NOMO-1 (cell line): ENCODE measurements at regions not wholly inside any gene's neighbourhood (a gene's known extent, or its start where the extent isn't known, plus 50 kb on each side); places are given as distances from the start of the nearest gene placed in this dataset.
"Not testable (repeated sequence)": the region's sequence is repeated elsewhere in the genome, so short reads cannot be mapped to it uniquely, and the experiment has no call there.

ENCODE experiments used
- DNase-seq, 2 experiments: peaks; one replicate each; lab custom pipeline; 2025; ENCODE audit not compliant: unreplicated experiment in 2 of 2; lab: John Stamatoyannopoulos, UW

DNA sequence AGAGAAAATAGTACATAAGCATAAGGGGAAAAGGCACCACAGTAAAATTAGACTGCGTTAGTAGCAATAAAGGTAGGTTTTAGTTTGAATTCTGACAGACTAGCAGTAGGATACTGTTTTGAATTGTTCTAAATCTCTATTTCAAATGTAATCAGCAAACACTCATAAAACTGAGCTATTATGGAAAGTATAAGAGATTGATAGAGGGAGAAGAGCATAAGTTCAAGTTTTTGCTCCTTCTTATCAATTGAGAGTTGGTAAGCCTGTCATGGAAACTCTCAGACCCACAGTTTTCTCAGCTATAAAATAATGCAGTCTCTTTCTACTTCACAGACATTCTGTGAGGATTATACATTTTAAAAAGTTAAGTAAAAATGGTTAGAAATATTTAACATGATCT, 840.2 kb upstream of the CNTN5 start:
- no peak for DNase-seq

DNA sequence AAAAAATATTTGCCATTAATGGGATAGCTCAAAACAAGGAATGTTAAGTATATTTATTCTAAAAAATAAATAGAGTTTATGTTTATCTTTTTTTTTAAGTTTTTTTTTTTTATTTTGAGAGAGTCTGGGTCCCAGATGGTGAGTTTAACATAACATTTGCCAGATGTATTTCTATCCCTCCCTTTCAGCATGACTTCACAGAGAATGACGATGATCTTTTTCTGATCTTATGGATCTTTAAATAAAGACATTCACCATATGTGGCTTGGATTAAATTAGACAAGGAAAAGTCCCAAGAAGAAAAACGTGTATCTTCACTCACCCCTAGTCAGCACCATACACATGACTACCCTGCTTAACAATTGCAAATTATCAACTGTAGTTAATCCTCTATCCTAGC, 839.8 kb upstream of the CNTN5 start:
- no peak for DNase-seq

DNA sequence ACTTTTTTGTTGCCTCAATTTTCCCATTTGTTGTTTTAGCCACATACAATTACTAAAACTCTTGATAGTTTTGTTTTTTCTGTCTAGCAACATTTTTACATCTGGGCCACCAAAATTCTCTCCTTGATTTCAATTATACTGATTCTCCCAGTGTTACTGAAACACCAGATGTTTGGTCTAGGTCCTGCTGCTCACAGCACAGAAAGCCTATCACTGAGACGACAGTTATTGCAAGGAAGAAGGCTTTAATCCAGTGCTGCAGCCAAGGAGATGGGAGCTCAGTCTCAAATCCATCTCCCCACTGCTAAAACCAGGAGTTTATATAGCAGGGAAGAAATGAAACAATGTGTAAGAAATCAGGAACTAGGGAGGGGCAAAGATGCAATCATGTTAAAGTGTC, 837.7 kb upstream of the CNTN5 start:
- DNase-seq, result no peak

DNA sequence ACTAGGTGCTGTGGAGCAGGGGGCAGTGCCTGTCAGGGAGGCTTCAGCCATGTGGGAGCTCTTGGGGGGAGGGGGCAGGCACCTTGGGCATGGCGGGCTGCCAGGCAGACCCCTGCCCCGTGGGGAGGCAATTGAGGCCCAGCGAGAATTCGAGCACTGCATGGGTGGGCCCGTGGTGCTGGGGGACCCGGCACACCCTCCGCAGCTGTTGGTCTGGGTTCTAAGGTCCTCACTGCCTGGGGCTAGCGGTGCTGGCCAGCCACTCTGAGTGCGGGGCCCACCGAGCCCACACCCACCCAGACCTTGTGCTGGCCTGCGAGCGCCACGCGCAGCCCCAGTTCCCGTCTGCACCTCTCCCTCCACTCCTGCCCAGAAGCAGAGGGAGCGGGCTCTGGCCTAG, 835.5 kb upstream of the CNTN5 start:
- no peak for DNase-seq

DNA sequence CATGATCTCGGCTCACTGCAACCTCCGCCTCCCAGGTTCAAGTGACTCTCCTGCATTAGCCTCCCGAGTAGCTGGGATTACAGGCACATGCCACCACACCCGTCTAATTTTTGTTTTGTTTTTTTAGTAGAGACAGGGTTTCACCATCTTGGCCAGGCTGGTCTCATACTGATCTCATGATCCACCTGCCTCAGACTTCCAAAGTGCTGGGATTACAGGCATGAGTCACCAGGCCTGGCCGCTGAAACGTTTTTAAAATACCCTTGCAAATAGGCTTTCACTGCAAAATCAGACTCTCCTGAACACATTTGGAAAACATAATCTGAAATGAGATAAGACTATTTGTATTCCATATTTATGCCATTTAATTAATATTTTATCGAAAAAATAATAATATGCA, 826.1 kb upstream of the CNTN5 start:
- DNase-seq, result no peak

DNA sequence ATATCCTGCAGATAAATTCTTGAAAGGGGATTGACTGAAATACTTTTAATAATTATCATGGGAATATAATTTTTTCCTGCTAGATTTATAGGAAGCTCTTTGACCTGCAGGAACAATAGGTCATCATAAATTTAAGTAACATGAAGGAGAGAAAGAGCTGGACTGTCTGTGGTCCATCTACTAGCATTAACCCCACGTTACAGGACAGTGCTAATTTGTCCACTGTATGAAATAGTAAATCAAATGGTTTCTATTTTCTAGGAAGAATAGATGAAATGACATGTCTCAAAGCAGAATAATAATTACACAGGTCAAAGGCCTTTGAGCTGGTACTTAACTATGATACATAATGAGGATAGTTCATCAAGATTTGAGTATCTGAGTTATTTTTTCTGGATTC, 825.4 kb upstream of the CNTN5 start:
- no peak for DNase-seq

DNA sequence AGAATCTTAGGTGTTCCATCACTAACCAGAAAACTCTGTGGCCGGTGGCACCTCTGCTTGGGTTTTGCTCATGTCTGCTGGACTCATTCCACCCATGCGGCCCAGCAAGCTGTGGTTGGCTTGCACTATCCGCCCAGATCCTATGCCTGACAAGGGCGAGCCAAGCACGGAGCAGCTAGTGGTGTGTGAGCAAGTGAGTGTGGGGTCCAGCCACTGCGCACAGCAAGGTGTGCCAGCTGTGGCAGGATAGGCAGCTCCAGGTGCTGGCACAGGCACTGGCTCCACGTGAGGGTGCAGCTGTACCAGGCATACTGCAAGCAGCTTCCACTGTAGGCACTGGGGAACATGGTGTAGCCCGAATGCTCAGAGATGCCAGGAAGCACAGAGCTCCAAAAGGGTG, 813.7 kb upstream of the CNTN5 start:
- no peak for DNase-seq

DNA sequence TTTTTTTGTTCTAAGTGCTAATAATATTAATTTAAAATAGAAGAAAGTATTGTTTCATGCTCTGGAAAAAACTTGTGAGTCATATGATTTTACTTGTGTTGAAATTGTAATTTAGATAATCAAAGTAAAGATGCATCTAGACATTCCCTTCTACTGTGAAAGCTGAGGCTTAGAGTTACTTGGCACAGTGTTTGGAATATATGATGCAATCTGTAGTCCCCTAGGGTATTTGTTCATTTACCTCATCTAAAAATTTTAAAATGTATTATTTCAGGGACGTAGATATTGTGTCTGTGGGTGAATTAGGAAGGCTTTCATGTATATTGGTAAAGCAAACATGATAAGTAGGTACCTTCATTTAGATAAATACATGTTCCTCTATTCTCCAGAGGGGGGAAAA, 793.5 kb upstream of the CNTN5 start:
- no peak for DNase-seq

DNA sequence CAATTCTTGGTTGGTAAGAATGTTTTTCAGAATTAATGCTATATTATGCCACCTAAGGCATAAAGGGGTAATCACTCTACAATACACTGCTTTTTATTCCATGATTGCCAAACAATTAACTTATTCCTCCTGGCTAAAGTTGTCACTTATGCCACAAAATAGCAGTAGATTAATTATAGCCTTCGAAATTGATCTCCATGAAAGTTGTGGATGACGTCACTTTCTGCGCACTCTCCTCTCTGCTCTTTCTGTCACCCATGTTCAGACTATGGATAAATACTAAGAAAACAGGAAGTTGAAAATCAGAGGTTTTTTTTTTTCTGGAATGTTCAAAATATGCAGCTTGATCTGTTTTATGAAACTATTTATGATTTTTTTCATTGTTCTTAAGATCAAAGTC, 790.1 kb upstream of the CNTN5 start:
- DNase-seq, result no peak

DNA sequence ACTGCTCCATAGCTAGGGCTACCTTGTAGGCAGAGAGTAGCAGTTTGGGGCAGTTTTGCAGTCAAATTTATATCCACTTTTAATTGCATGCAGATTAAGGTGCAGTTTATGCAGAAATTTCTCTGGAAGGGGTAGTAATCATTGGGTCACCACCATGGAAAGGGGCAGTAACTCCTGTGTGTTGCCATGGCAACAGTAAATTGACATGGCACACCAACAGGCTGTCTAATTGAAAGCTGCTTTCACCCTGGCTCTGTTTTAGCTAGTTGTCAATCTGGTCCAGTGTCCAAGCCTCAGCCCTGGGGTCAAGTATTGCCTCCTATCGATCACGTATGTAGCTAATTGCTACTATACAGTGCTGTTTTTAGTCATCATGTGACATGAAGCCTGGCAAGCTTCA, 786.1 kb upstream of the CNTN5 start:
- no peak for DNase-seq

DNA sequence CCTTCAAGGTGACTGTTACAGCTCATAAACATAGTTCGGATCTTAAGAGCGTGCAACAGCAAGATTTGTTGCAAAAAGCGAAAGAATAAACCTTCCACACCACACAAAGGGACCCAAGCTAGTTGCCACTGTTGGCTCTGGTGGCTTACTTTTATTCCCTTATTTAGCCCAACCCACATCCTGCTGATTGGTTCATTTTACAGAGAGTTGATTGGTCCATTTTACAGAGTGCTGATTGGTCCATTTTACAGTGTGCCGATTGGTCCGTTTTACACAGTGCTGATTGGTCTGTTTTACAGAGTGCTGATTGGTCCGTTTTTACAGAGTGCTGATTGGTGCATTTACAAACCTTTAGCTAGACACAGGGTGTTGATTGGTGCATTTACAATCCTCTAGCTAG, 776.9 kb upstream of the CNTN5 start:
- DNase-seq, result no peak

DNA sequence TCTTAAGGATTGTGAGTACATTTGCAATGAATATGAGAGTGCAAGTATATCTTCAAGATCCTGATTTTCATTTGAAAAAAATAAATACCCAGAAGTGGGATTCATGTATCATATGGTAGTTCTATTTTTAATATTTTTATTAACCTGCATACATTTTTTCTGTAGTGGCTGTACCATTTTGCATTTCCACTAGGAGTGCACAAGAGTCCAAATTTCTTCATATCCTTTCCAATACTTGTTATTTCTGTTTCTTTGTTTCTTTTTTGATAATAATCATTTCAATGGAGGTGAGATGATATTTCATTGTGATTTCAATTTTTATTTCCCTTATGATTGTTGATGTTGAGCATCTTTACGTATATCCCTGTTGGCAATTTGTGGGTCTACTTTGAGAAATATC, 759.8 kb upstream of the CNTN5 start:
- no peak for DNase-seq

DNA sequence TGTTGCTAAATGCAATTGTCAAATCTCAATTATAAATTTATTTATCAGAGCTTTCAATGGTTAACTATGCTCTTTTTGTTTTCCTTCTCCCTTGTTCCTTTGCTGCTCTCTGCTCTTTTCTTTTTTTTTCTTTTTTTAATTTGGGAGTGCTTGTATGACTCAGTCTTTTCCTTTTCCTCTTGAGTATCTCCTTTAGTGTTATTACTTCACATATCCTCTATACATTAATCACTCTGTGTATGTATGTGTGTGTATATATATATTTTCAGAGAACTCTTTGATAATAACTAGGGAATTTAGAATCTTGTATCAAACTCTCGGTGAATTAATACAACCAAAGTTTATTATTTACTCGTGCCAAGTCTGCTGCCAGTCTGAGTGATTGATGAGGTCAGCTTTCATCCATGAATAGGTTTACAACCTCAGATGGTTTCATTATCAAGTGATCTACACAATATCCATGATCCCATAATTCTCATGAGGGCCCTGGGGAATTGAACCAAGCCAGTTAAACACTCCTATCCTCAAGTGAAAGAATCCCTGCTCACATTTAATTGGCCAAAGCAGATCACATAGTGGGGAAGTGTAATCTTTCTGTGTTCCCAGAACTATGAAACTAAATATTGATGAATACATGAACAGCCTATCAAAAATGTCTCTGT, 743.4 kb upstream of the CNTN5 start:
- no peak for DNase-seq

DNA sequence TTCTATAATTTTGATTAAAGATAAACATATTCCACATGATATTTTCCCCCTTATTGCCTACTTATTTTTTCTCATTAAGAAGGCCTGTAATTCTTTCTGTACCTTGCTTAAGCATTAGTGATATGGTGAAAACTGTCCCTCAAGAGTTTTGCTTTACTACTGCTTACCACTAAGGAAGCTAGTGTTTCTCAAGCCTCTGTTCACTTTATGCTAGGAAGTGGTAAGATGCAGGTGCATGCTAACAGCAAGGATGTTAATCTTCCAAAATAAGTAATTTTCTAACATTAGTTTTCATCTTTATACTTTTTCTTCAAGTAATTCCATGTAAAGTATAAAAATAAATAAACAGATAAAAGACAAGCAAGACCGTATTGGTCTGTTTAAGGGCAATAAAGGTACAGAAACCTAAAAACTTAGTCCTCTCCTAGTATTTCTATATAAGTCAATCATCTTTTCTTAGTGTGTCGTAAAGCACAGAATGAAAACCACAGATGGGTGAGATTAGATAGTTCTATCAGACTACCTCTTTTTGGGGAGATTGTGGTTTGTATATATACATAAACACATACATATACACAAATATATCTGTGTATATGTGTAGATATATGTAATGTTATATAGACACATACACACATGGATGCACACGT, 731.0 kb upstream of the CNTN5 start:
- DNase-seq, result no peak

DNA sequence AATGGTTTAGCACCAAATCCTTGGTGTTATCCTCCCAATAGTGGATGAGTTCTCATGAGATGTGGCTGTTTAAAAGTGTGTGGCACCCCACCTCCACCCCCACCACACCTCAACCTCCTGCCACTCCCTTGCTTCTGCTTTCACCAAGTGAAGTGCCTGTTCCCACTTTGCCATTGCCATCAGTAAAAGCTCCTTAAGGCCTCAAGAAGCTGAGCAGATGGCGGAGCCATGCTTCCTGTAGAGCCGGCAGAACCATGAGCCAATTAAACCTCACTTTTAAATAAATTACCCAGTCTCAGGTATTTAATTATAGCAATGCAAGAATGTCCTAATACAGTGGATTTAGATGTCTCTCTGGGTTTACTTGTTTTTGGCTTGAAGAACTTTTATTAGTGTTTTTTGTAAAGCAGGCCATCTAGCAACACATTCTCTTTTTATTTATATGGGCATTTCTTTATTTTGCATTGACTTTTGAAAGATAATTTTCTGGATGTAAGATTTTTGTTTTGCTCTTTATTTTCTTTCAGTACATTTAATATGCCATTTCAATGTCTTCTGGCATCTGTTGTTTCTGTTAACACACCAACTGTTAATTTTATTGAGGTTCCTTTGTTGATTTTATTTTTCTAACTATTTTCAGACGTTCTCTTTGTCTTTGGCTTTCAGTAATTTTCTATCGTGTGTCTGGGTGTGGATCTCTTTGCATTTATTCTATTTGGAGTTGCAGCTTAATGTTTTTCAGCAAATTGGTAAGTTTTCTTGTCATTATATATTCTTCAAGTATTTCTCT, 724.5 kb upstream of the CNTN5 start:
- DNase-seq, result no peak

DNA sequence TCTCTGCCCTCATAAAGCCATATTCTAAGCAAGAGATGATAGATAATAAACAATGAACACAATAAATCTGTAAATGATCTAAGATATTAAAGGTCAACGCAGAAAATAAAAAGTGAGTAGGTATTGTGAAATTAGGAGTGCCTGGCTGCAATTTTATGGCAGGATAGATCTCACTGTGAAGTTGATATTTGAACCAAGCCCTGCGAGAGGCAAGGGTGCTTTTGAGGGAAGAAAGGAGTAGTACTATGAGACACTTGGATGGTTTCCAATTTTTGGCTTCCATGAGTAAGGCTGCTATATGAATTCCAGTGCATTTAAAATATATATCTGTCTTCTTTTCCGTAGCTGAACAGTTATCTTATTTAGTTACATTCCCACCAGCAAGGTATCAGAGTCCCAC, 720.0 kb upstream of the CNTN5 start:
- no peak for DNase-seq

DNA sequence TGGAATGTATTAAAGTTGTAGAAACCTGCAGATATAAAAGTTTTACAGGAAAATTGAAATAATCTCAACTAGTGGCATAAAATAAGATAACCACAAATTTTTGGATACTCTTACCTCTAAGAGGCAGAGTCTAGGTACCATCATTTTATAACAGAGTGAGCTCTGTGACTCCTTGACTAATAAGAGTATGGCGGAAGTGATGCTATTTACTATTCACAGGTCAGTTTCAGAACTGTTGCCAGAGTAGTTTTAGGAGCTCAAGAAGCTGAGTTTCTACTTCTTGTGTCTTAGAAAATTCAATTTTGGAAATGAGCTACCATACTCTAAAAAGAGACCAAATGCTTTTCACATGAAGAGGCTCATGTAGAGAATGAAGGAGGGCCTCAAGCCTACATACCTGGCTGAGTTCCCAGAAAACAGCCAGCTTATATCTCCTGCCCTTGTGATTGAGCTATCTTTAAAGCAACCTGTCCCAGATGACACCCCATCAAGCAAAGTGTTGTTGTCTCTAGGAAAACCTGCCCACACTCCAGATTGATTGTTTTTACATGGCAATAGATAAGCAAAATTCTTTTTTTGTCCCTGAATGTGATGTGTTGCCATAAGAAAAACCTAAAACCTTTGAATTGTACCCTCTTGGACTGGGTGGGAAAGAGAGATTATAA, 712.8 kb upstream of the CNTN5 start:
- no peak for DNase-seq

DNA sequence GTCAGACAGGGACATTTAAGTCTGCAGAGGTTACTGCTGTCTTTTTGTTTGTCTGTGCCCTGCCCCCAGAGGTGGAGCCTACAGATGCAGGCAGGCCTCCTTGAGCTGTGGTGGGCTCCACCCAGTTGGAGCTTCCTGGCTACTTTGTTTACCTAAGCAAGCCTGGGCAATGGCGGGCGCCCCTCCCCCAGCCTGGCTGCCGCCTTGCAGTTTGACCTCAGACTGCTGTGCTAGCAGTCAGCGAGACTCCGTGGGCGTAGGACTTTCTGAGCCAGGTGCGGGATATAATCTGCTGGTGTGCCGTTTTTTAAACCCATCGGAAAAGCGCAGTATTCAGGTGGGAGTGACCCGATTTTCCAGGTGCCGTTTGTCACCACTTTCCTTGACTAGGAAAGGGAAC, 690.4 kb upstream of the CNTN5 start:
- not testable (repeated sequence) for DNase-seq

DNA sequence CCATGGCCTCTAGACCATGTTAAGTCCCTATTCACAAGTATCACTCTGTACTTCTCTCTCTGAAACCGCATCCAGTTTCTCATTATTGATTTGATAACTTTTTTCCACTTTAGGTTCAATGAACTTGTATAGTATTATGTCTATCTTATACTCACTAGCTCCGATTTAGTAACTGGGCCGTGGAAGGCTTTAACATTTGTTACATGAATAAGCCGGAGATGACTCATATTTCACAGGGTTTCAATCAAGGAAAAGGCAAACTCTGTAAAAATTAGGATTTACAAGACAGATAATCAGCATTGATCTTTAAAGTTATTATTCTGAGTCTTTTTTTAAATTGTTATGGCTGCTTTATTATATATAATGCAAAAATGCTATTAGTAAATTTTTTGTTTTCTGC, 662.2 kb upstream of the CNTN5 start:
- DNase-seq, result no peak

DNA sequence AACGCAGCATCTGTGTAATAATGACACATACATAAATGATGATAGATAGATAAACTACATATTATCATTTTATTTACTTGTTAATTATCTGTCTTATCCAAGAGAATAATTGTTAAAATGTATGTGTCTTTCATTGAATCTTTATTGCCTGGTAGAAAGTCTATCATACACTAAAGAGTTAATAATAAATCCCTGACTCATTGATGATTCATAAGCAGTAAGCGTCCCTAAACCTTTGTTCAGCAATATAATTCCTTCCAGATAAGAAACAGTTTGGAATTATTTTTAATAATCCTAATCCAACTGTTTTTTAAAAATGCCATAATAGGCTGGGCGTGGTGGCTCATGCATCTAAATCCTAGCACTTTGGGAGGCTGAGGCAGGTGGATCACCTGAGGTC, 655.6 kb upstream of the CNTN5 start:
- no peak for DNase-seq

DNA sequence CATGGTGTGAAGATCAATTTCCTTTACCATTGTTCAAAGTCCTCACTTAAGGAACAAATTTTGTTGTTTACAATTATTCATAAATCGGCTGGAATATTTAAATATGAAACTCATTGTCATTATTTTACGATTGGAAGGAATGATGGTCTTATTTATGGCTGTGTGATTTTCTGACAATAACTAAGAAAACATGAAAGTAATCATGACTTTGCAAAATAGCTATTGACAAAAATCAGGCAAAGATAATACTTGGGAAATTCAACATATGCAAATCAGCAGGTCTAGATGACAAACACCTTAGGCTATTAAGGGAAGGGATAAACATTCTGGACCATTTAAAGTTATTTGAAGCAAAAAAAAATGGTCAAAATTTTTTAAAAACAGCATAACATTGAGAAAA, 654.8 kb upstream of the CNTN5 start:
- DNase-seq, result no peak

DNA sequence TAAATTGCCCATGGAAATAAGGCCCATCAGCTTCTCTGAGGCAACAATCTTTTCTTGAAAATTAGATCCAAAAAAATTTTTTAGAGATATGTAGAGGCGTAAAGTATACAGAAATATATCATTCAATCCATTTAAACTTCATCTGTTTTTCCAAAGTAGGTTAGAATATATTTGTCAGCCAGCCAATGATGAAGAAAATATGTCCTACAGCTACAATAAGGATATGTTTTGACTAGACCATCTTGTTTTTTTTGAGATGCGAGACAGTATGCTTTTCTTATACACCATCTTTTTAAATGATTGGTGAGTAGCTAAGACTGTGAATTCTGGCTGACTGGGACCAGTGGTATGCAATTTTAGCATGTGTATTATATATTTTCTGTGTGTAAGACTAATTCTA, 630.4 kb upstream of the CNTN5 start:
- DNase-seq, result no peak
